Suprapubic skin (tissue), 4 donors: ENCODE measurements at regions not wholly inside any gene's neighbourhood (a gene's known extent, or its start where the extent isn't known, plus 50 kb on each side); places are given as distances from the start of the nearest gene placed in this dataset.

Experiments used
- DNase-seq, 2 donors: peaks; one replicate each; pipeline ENCODE4 v3.0.0-alpha.2; 2019; ENCODE audit warnings: low spot score in 2 of 2
- H3K27ac ChIP-seq: fragments of 200-600 bp; sonication (generic); one replicate; pipeline ENCODE4 v1.5.1; 2019
- H3K27me3 ChIP-seq: fragments of 200-600 bp; sonication (generic); one replicate; pipeline ENCODE4 v1.5.1; 2019
- H3K36me3 ChIP-seq: fragments of 200-600 bp; sonication (generic); one replicate; pipeline ENCODE4 v1.5.1; 2019
- H3K4me1 ChIP-seq: fragments of 200-600 bp; sonication (generic); one replicate; pipeline ENCODE4 v1.5.1; 2019
- H3K4me3 ChIP-seq: fragments of 200-600 bp; sonication (generic); one replicate; pipeline ENCODE4 v1.5.1; 2019; ENCODE audit warnings: mild to moderate bottlenecking
- H3K9me3 ChIP-seq: fragments of 200-600 bp; sonication (generic); one replicate; pipeline ENCODE4 v1.5.1; 2019
- EP300 ChIP-seq: sonication (generic); formaldehyde crosslinking; IDR thresholded peaks from one replicate; pipeline ENCODE4 v1.6.1; 2017; ENCODE audit warnings: antibody characterized with exemption
- POLR2A ChIP-seq, 2 donors: fragments of 450-650 bp; IDR thresholded peaks; one replicate each; pipeline ENCODE4 v1.6.1; 2017; ENCODE audit warnings: antibody characterized with exemption in 2 of 2, mild to moderate bottlenecking in 2 of 2, moderate library complexity in 2 of 2
- POLR2AphosphoS5 ChIP-seq, 3 donors: sonication (generic); formaldehyde crosslinking; IDR thresholded peaks; one replicate each; pipeline ENCODE4 v1.6.1; 2017; ENCODE audit warnings: antibody characterized with exemption in 3 of 3
- WGBS: methylation state at CpG from one replicate; pipeline ENCODE4 v1.1.5; 2018; 5-methylcytosine and 5-hydroxymethylcytosine counted together
- TF ChIP-seq, protein P1 (sequence below), 2 donors: fragments of 200-600 bp in 1 of 2; fragments of 450-650 bp in 1 of 2; sonication (generic) in 1 of 2; IDR thresholded peaks; one replicate each; pipeline ENCODE4 v1.5.1; 2016 to 2019; ENCODE audit warnings: antibody characterized with exemption in 2 of 2, mild to moderate bottlenecking in 1 of 2, moderate library complexity in 1 of 2

DNA sequence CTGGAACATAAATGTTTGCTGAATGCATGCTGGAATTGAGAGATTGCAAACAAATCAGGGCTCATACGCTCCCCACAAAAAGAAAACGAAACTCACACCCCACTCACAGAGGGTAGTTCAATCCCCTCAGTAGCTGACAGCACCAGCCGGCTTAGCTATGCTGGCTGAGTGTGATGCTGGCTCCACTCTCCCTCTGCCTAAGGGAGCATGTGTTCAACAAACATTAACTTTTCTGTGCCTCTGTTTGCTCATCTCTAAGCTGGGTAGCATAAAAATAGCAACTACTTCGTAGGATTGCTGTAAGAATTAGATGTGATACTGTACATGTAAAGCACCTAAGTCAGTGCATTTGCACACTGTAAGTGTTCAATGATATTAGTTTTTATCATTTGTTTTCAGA is 282.6 kb downstream of the FOXO1 start:
- Histone ChIP-seq H3K9me3 (no peaks in the 10 kb centered on the region), H3K36me3 (no peaks in the 10 kb centered on the region), H3K4me1 (peaks cover 7% of the 10 kb centered on the region), H3K27me3 (no peaks in the 10 kb centered on the region), H3K27ac (no peak overlapping the region), H3K4me3 (no peak overlapping the region)
- WGBS = 93% methylated on average over 4 of the region's 4 CpGs
- TF ChIP-seq EP300 (no peak), POLR2A (IDR thresholded peaks at IDR 0.05) (no peak), POLR2AphosphoS5 (IDR thresholded peaks at IDR 0.05) (no peak)
- TF ChIP-seq, protein P1, sequence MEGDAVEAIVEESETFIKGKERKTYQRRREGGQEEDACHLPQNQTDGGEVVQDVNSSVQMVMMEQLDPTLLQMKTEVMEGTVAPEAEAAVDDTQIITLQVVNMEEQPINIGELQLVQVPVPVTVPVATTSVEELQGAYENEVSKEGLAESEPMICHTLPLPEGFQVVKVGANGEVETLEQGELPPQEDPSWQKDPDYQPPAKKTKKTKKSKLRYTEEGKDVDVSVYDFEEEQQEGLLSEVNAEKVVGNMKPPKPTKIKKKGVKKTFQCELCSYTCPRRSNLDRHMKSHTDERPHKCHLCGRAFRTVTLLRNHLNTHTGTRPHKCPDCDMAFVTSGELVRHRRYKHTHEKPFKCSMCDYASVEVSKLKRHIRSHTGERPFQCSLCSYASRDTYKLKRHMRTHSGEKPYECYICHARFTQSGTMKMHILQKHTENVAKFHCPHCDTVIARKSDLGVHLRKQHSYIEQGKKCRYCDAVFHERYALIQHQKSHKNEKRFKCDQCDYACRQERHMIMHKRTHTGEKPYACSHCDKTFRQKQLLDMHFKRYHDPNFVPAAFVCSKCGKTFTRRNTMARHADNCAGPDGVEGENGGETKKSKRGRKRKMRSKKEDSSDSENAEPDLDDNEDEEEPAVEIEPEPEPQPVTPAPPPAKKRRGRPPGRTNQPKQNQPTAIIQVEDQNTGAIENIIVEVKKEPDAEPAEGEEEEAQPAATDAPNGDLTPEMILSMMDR (IDR thresholded peaks at IDR 0.05) = no peak
- DNase-seq = no peak

DNA sequence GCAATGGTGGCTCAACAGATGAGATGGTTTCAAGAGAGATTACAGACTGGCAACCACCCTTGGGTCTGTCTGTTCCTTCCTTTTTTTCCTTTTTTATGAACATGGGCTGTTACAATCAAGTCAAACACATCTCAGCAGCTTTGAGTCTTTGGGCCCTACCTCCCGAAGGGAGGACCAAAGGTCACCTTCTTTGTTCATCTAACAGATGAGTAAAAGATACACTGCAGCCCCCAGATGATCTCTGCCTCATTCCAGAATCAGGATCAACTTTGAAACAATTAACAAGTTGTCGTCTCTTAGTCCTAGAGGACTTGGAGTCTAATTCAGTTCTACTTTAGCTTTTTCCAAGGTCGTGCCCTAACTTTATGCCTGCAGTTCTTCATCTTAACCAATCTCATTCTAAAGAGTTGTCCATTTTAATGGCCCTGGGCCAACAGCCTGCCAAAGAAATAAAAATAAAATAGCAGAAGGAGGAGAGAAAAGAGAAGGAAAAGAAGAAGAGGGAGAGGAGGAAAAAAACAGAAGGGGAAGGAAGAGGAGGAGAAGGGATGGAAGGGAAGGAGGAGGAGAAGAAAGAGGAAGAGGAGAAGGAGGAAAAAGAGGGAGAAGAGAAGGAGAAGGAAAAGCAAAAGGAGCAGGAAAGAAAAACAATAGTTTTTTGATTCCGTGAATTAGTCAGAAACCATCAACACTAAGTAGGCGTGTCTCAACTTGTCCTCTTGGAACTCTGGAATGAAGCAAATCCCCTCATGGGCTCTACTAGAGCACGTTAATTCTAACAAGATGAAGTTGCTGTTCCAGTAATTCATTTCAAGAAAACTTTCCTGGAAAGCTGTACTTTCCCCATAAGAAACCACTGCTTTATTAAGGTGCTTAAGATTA is 281.2 kb downstream of the FOXO1 start:
- Histone ChIP-seq H3K27me3 (no peaks in the 10 kb centered on the region), H3K36me3 (no peaks in the 10 kb centered on the region), H3K4me1 (peaks cover 7% of the 10 kb centered on the region), H3K9me3 (no peaks in the 10 kb centered on the region), H3K4me3 (no peak overlapping the region), H3K27ac (no peak overlapping the region)
- TF ChIP-seq POLR2AphosphoS5 (IDR thresholded peaks at IDR 0.05) (no peak), EP300 (no peak), POLR2A (IDR thresholded peaks at IDR 0.05) (no peak)
- TF ChIP-seq, protein P1 (IDR thresholded peaks at IDR 0.05) = no peak
- WGBS = 64% methylated on average over 6 of the region's 6 CpGs
- no peak for DNase-seq

DNA sequence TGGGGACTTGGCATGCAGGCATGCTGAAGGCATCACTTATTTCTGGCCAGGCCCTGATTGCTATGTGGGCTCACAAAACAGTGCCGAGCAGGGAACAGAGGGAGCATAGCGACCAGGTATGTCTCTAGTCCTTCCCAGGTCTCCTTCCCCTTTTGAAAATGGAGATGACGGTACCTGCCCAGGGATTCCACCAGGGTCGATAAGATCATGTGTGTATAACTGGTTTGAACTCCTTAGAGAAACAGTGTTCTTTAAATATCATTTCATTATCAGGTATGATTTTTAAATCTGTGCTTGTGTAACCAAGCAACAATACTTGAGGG is 280.6 kb downstream of the FOXO1 start:
- H3K36me3 ChIP-seq = no peaks in the 10 kb centered on the region
- no peaks in the 10 kb centered on the region for H3K27me3 ChIP-seq
- no peak overlapping the region for H3K27ac ChIP-seq
- DNase-seq = no peak
- TF ChIP-seq, protein P1 (IDR thresholded peaks at IDR 0.05) = no peak
- no peak for TF ChIP-seq POLR2A (IDR thresholded peaks at IDR 0.05)
- no peak for TF ChIP-seq EP300
- TF ChIP-seq POLR2AphosphoS5 (IDR thresholded peaks at IDR 0.05) = no peak
- H3K4me1 ChIP-seq = peaks cover 7% of the 10 kb centered on the region
- WGBS = 48% methylated on average over 4 of the region's 4 CpGs
- no peaks in the 10 kb centered on the region for H3K9me3 ChIP-seq
- no peak overlapping the region for H3K4me3 ChIP-seq

DNA sequence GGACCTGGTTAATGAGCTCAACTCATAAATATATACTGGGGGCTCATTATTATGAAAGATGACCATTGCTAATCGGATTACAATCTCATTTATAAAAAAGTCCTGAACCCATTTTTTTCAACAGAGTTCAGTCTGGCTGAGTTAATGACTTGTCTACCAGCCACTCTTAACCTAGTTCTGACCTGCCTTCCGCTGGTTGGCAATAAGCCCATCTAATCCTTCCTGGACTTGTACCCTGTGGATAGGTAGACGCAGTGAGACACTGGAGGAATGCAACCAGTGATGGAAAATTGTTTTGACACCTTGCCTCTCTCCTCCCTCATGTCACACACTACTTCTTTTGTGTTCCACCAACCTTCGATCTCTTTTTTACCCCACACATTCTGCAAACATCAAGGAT is 279.9 kb downstream of the FOXO1 start:
- TF ChIP-seq POLR2A (IDR thresholded peaks at IDR 0.05) = no peak
- TF ChIP-seq, protein P1 (IDR thresholded peaks at IDR 0.05) = no peak
- TF ChIP-seq POLR2AphosphoS5 (IDR thresholded peaks at IDR 0.05) = no peak
- TF ChIP-seq EP300 = no peak
- no peaks in the 10 kb centered on the region for H3K27me3 ChIP-seq
- H3K36me3 ChIP-seq = no peaks in the 10 kb centered on the region
- no peak overlapping the region for H3K4me3 ChIP-seq
- H3K27ac ChIP-seq = no peak overlapping the region
- H3K9me3 ChIP-seq = no peaks in the 10 kb centered on the region
- WGBS = 65% methylated on average over 4 of the region's 4 CpGs
- H3K4me1 ChIP-seq = peaks cover 7% of the 10 kb centered on the region
- DNase-seq = no peak

DNA sequence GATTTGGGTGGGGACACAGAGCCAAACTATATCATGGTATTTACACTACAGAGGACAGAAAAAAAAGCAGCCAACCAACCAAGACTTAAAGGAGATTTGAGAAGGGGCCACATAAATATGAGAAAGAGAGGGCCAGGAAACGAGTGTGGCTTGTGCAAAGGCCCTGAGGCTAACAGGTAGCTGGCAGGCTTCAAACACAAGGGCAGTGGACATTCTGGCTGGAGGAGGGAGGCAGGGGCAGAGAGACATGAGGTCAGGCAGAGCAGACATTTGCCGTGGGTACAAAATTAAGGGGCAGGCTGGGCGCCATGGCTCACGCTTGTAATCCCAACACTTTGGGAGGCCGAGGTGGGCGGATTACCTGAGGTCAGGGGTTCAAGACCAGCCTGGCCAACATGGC is 278.7 kb downstream of the FOXO1 start:
- no peak for DNase-seq
- no peaks in the 10 kb centered on the region for H3K36me3 ChIP-seq
- WGBS = 87% methylated on average over 6 of the region's 6 CpGs
- no peaks in the 10 kb centered on the region for H3K27me3 ChIP-seq
- H3K4me1 ChIP-seq = peaks cover 7% of the 10 kb centered on the region
- no peaks in the 10 kb centered on the region for H3K9me3 ChIP-seq
- H3K27ac ChIP-seq = no peak overlapping the region
- TF ChIP-seq POLR2A (IDR thresholded peaks at IDR 0.05) (no peak), POLR2AphosphoS5 (IDR thresholded peaks at IDR 0.05) (no peak), EP300 (no peak)
- TF ChIP-seq, protein P1 (IDR thresholded peaks at IDR 0.05) = no peak
- no peak overlapping the region for H3K4me3 ChIP-seq
